Activated naive CD8-positive, alpha-beta T cell treated with anti-CD3 and anti-CD28 coated beads for 36 hours (primary cell): ENCODE measurements at regions not wholly inside any gene's neighbourhood (a gene's known extent, or its start where the extent isn't known, plus 50 kb on each side); places are given as distances from the start of the nearest gene placed in this dataset.
"Not testable (repeated sequence)": the region's sequence is repeated elsewhere in the genome, so short reads cannot be mapped to it uniquely, and the experiment has no call there.

Experiments used
- DNase-seq: peaks from one replicate; pipeline ENCODE4 v3.0.0; 2021
- H3K27ac Mint-ChIP-seq: one replicate; pipeline ENCODE4 v1.8.0; 2022; ENCODE audit warnings: mild to moderate bottlenecking, moderate library complexity, mixed read lengths
- H3K27me3 Mint-ChIP-seq: one replicate; pipeline ENCODE4 v1.8.0; 2022; ENCODE audit warnings: mild to moderate bottlenecking, mixed read lengths
- H3K36me3 Mint-ChIP-seq: one replicate; pipeline ENCODE4 v1.8.0; 2021; ENCODE audit warnings: mild to moderate bottlenecking, mixed read lengths
- H3K4me1 Mint-ChIP-seq: one replicate; pipeline ENCODE4 v1.8.0; 2021; ENCODE audit warnings: mixed read lengths
- H3K4me3 Mint-ChIP-seq: one replicate; pipeline ENCODE4 v1.8.0; 2022; ENCODE audit warnings: mild to moderate bottlenecking, moderate library complexity, mixed read lengths
- H3K9me3 Mint-ChIP-seq: one replicate; pipeline ENCODE4 v1.8.0; 2022; ENCODE audit warnings: mixed read lengths

GRCh38 chrX:2554891-2555290 lies 54.1 kb upstream of the DHRSX start:
- peaks cover 12% of the 10 kb centered on the region for H3K27me3 Mint-ChIP-seq
- no peak overlapping the region for H3K4me3 Mint-ChIP-seq
- H3K36me3 Mint-ChIP-seq = no peaks in the 10 kb centered on the region
- no peaks in the 10 kb centered on the region for H3K9me3 Mint-ChIP-seq
- H3K27ac Mint-ChIP-seq = no peak overlapping the region
- no peaks in the 10 kb centered on the region for H3K4me1 Mint-ChIP-seq
- no peak for DNase-seq

GRCh38 chrX:2554066-2554465 lies 53.3 kb upstream of the DHRSX start:
- H3K27ac Mint-ChIP-seq, H3K36me3 Mint-ChIP-seq, H3K4me1 Mint-ChIP-seq, DNase-seq, H3K4me3 Mint-ChIP-seq, H3K9me3 Mint-ChIP-seq: not testable (repeated sequence)
- H3K27me3 Mint-ChIP-seq = peaks cover 12% of the 10 kb centered on the region

- H3K4me1 Mint-ChIP-seq = no peaks in the 10 kb centered on the region
- H3K27ac Mint-ChIP-seq = no peak overlapping the region
- H3K4me3 Mint-ChIP-seq = no peak overlapping the region
- no peak for DNase-seq
- H3K36me3 Mint-ChIP-seq = no peaks in the 10 kb centered on the region
- H3K27me3 Mint-ChIP-seq = peaks cover 12% of the 10 kb centered on the region
- no peaks in the 10 kb centered on the region for H3K9me3 Mint-ChIP-seq
Observed at GRCh38 chrX:2552621-2553201, 51.9 kb upstream of the DHRSX start.

GRCh38 chrX:2550328-2551020 lies 49.7 kb upstream of the DHRSX start:
- Mint-ChIP-seq H3K9me3 (peaks cover 4% of the 10 kb centered on the region), H3K27me3 (peaks cover 9% of the 10 kb centered on the region), H3K27ac (no peak overlapping the region), H3K36me3 (no peaks in the 10 kb centered on the region), H3K4me3 (no peak overlapping the region), H3K4me1 (no peaks in the 10 kb centered on the region)
- DNase-seq = no peak
